GM12878 (cell line): ENCODE measurements at regions not wholly inside any gene's neighbourhood (a gene's known extent, or its start where the extent isn't known, plus 50 kb on each side); places are given as distances from the start of the nearest gene placed in this dataset.
A peak's percentile ranks its signal among the peaks of the same experiment; 100 is the strongest.

ENCODE experiments used
- ATAC-seq: fragments of 200-7000 bp; cut with Tn5 transposase; 3 replicates; pipeline ENCODE4 v1.9.1; 2020; ENCODE audit warnings: mild to moderate bottlenecking, moderate library complexity
- BruUV-seq: library from RNA; stranded (reverse); fragments of 400-500 nt; replicated peaks from 2 replicates; lab custom pipeline; 2021; lab: Mats Ljungman, UMichigan
- CTCF ChIA-PET: fragments of 300-600 bp; sonication (Branson Sonifier 250); formaldehyde crosslinking; extraction: SDS; loops from one replicate; lab custom pipeline; 2021; ENCODE audit warnings: inconsistent platforms; lab: Yijun Ruan, JAX
- POLR2A ChIA-PET: fragments of 350-600 bp; formaldehyde crosslinking; extraction: SDS; loops from one replicate; lab custom pipeline; 2021; ENCODE audit warnings: inconsistent platforms; lab: Charles Lee
- RAD21 ChIA-PET: fragments of 300-600 bp; sonication (Branson Sonifier 250); formaldehyde crosslinking; loops from one replicate; lab custom pipeline; 2023; ENCODE audit warnings: antibody characterized with exemption; ENCODE audit not compliant: unreplicated experiment; lab: Charles Lee
- SMC1A ChIA-PET: fragments of 300-600 bp; sonication (Branson Sonifier 250); formaldehyde crosslinking; loops from one replicate; lab custom pipeline; 2023; ENCODE audit not compliant: unreplicated experiment, uncharacterized antibody; lab: Charles Lee
- DNase-seq: peaks from one replicate; pipeline ENCODE4 v3.0.0-alpha.2; 2011; ENCODE audit warnings: low read depth, low spot score
- FAIRE-seq: peaks from 3 replicates; lab custom pipeline; 2011; peaks lifted over from hg19 to GRCh38; lab: Jason Lieb, UNC
- H2AFZ ChIP-seq: 2 replicates; pipeline ENCODE4 v1.6.0; 2011; ENCODE audit warnings: low read depth, low read length, control low read depth; ENCODE audit not compliant: control insufficient read depth
- H3K27ac ChIP-seq: 2 replicates; pipeline ENCODE4 v1.5.1; 2011; ENCODE audit warnings: control low read depth; ENCODE audit not compliant: control insufficient read depth, insufficient read depth
- H3K27me3 ChIP-seq, 2 experiments: replicated peaks in 1 of 2; 2 replicates each; pipeline versions ENCODE4 v1.6.0 to v1.6.1; 2011; ENCODE audit warnings: low read length in 1 of 2; ENCODE audit not compliant: control insufficient read depth in 2 of 2, insufficient read depth in 2 of 2
- H3K36me3 ChIP-seq, 2 experiments: 2 replicates each; pipeline ENCODE4 v1.5.1; 2011; ENCODE audit warnings: low read length in 1 of 2; ENCODE audit not compliant: control insufficient read depth in 2 of 2, insufficient read depth in 2 of 2
- H3K4me1 ChIP-seq: 2 replicates; pipeline ENCODE4 v1.6.1; 2011; ENCODE audit warnings: mild to moderate bottlenecking, low read length, moderate library complexity, mixed read lengths; ENCODE audit not compliant: control insufficient read depth, insufficient read depth
- H3K4me2 ChIP-seq: 2 replicates; pipeline ENCODE4 v1.6.0; 2011; ENCODE audit warnings: control low read depth; ENCODE audit not compliant: control insufficient read depth, insufficient read depth
- H3K4me3 ChIP-seq: fragments of 200-600 bp; sonication (generic); 2 replicates; pipeline ENCODE4 v1.5.1; 2016
- H3K79me2 ChIP-seq: 2 replicates; pipeline ENCODE4 v1.6.0; 2011; ENCODE audit warnings: low read length; ENCODE audit not compliant: control insufficient read depth, insufficient read depth
- H3K9ac ChIP-seq: 2 replicates; pipeline ENCODE4 v1.8.0; 2011; ENCODE audit warnings: low read length, control low read depth, mixed read lengths; ENCODE audit not compliant: control insufficient read depth, insufficient read depth
- H3K9me3 ChIP-seq: replicated peaks from 3 replicates; pipeline ENCODE4 v1.5.1; 2011; ENCODE audit warnings: mild to moderate bottlenecking, low read length; ENCODE audit not compliant: control insufficient read depth, insufficient read depth
- H4K20me1 ChIP-seq: 2 replicates; pipeline ENCODE4 v1.6.0; 2011; ENCODE audit not compliant: control insufficient read depth, insufficient read depth
- SMAD1 ChIP-seq: fragments of 450-650 bp; IDR thresholded peaks from 2 replicates; pipeline ENCODE4 v1.6.1; 2018; ENCODE audit warnings: mild to moderate bottlenecking, low read depth; ENCODE audit not compliant: partially characterized antibody
- WGBS: methylation state at CpG from one replicate; pipeline ENCODE4 v1.1.6; 2016; ENCODE audit warnings: low lambda C conversion rate; ENCODE audit not compliant: insufficient replicate concordance, insufficient coverage; ENCODE audit errors: missing lambda C conversion rate; 5-methylcytosine and 5-hydroxymethylcytosine counted together
- in situ Hi-C: fragments of 300-500 bp; cut with MboI; formaldehyde crosslinking; loops from 9 replicates; pipeline ENCODE4 v1.14.3; 2018; ENCODE audit warnings: mixed read lengths
- intact Hi-C: fragments of 100-400 bp; cut with micrococcal nuclease; formaldehyde crosslinking; loops from one replicate; pipeline ENCODE4 v1.14.2; 2022; ENCODE audit not compliant: unreplicated experiment
- TF ChIP-seq, protein P1 (sequence below), 3 experiments: IDR thresholded peaks in 2 of 3; conservative IDR thresholded peaks in 1 of 3; 2 replicates each; pipeline ENCODE4 v1.5.1; 2011; ENCODE audit warnings: low read depth in 3 of 3, low read length in 3 of 3, mild to moderate bottlenecking in 3 of 3, control low read depth in 2 of 3, moderate library complexity in 2 of 3, inconsistent platforms in 1 of 3, mixed read lengths in 1 of 3; ENCODE audit not compliant: control insufficient read depth in 2 of 3, insufficient read depth in 1 of 3; ENCODE audit errors: extremely low read depth in 1 of 3

DNA sequence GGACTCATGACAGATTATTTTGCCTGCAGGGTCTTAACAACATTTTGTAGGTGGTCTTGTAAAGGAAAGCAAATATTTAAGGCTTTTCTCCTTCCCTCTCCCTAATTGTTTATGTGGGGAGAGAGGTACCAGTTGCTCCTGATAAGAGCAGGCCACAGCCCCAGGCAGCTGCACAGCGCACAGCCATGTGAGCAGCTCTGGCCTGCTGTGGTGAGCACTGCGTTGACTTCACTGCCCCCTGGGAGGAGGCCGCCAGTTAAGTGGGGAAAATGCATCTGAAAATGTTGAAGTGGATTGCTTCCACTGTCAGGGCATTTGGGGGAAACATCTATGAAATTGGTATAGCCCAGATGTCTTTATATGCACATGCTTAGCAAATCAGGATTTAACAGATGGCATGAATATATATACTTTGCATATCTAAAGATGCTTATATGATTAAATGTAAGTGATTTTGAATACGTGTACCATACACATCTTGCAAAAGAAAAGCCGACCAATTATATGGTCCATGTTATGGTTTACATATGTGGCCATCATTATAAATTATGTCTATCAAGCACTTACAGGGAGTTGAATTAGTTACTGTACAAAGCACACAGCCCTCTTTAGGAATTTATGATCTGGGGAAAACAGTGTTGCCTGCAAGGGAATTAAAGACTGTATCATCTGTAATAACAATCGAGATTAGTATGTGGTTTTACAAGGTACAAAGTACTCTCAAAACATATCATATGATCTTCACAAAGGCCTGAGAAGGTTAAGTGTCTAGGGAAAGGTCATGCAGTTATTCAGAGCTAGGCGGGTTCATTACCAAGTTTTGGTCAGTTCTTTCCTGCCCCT is 132.1 kb downstream of the RHOU start:
- intact Hi-C loops (no loop called here), in situ Hi-C loops (no loop called here)
- no peak overlapping the region for H3K9ac ChIP-seq
- ChIA-PET RAD21 (interaction anchor here (1.5 kb wide), 1 partner anchor 26 kb away, joined by 3 read pairs; no protein-coding TSS in a partner anchor), SMC1A (no interaction called here), POLR2A (interaction anchor here (1.5 kb wide), 1 partner anchor 32 kb away, joined by 3 read pairs; no protein-coding TSS in a partner anchor), CTCF (no interaction called here)
- peaks cover 0 to 4% of the 10 kb centered on the region in 2 experiments; a peak in 1 of 4 replicates for H3K27me3 ChIP-seq
- H3K27ac ChIP-seq, result no peak overlapping the region
- no peaks in the 10 kb centered on the region for H3K36me3 ChIP-seq
- ATAC-seq, result peak; percentile 64
- WGBS, result 31% methylated on average over 7 of the region's 7 CpGs
- no peaks in the 10 kb centered on the region for H3K79me2 ChIP-seq
- FAIRE-seq, result no peak
- no peaks in the 10 kb centered on the region for H3K9me3 ChIP-seq
- no TSS peak for BruUV-seq
- no peak for TF ChIP-seq SMAD1
- TF ChIP-seq, protein P1, sequence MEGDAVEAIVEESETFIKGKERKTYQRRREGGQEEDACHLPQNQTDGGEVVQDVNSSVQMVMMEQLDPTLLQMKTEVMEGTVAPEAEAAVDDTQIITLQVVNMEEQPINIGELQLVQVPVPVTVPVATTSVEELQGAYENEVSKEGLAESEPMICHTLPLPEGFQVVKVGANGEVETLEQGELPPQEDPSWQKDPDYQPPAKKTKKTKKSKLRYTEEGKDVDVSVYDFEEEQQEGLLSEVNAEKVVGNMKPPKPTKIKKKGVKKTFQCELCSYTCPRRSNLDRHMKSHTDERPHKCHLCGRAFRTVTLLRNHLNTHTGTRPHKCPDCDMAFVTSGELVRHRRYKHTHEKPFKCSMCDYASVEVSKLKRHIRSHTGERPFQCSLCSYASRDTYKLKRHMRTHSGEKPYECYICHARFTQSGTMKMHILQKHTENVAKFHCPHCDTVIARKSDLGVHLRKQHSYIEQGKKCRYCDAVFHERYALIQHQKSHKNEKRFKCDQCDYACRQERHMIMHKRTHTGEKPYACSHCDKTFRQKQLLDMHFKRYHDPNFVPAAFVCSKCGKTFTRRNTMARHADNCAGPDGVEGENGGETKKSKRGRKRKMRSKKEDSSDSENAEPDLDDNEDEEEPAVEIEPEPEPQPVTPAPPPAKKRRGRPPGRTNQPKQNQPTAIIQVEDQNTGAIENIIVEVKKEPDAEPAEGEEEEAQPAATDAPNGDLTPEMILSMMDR (IDR thresholded peaks at IDR 0.05 in 2 of 3, conservative IDR thresholded peaks at IDR 0.05 in 1 of 3; ENCODE audit: control insufficient read depth in 2 of 3, extremely low read depth in 1 of 3, insufficient read depth in 1 of 3, low read depth in 3 of 3, low read length in 3 of 3), result 0 out of 6 replicates have a peak, but pooled peaks of 1 of the 3 experiments have one; percentile 3
- no peaks in the 10 kb centered on the region for H3K4me1 ChIP-seq
- H3K4me2 ChIP-seq, result no peak overlapping the region
- H2AFZ ChIP-seq, result no peak overlapping the region
- no peak for DNase-seq
- no peaks in the 10 kb centered on the region for H4K20me1 ChIP-seq
- H3K4me3 ChIP-seq, result no peak overlapping the region
